IMR-90 (cell line): ENCODE measurements at regions not wholly inside any gene's neighbourhood (a gene's known extent, or its start where the extent isn't known, plus 50 kb on each side); places are given as distances from the start of the nearest gene placed in this dataset.

Experiments
- ATAC-seq: fragments of 200-7000 bp; cut with Tn5 transposase; 2 replicates; pipeline ENCODE4 v1.9.1; 2020; ENCODE audit warnings: low read depth, mild to moderate bottlenecking, moderate library complexity
- BruUV-seq: library from RNA; stranded (reverse); fragments of 400-500 nt; replicated peaks from 2 replicates; lab custom pipeline; 2021; lab: Mats Ljungman, UMichigan
- CTCF ChIA-PET: fragments of 300-600 bp; formaldehyde crosslinking; extraction: SDS; loops from one replicate; lab custom pipeline; 2021; ENCODE audit warnings: antibody characterized with exemption; lab: Yijun Ruan, JAX
- POLR2A ChIA-PET: fragments of 300-600 bp; sonication (Branson Sonifier 250); formaldehyde crosslinking; loops from one replicate; lab custom pipeline; 2022; ENCODE audit warnings: antibody characterized with exemption; ENCODE audit not compliant: unreplicated experiment; lab: Charles Lee
- DNase-seq: peaks from one replicate; pipeline ENCODE4 v3.0.0; 2013
- H2AFZ ChIP-seq: replicated peaks from 2 replicates; pipeline ENCODE3; 2013; ENCODE audit warnings: low read length, mild to moderate bottlenecking; ENCODE audit not compliant: poor library complexity
- H2AK5ac ChIP-seq: 2 replicates; pipeline ENCODE4 v1.6.1; 2013; ENCODE audit warnings: low read depth, low read length, inconsistent platforms
- H2AK9ac ChIP-seq: replicated peaks from 2 replicates; pipeline ENCODE3; 2013; ENCODE audit warnings: mild to moderate bottlenecking, low read depth, low read length, moderate library complexity; ENCODE audit not compliant: poor library complexity
- H2BK120ac ChIP-seq: 2 replicates; pipeline ENCODE4 v1.6.1; 2013; ENCODE audit warnings: low read depth, low read length, inconsistent platforms
- H2BK15ac ChIP-seq: 3 replicates; pipeline ENCODE4 v1.6.1; 2013; ENCODE audit warnings: low read depth, low read length, inconsistent platforms
- H2BK20ac ChIP-seq: 2 replicates; pipeline ENCODE4 v1.6.1; 2013; ENCODE audit warnings: low read depth, mild to moderate bottlenecking, inconsistent platforms, low read length, moderate library complexity
- H2BK5ac ChIP-seq: 2 replicates; pipeline ENCODE4 v1.6.1; 2013; ENCODE audit warnings: mild to moderate bottlenecking, low read depth, low read length, inconsistent platforms; ENCODE audit not compliant: poor library complexity, severe bottlenecking
- H3K14ac ChIP-seq: replicated peaks from 2 replicates; pipeline ENCODE4 v1.6.1; 2013; ENCODE audit warnings: low read depth, low read length, inconsistent platforms
- H3K18ac ChIP-seq: 2 replicates; pipeline ENCODE4 v1.6.1; 2013; ENCODE audit warnings: low read depth, low read length, control low read depth
- H3K23ac ChIP-seq: 2 replicates; pipeline ENCODE4 v1.6.1; 2013; ENCODE audit warnings: low read depth, low read length, inconsistent platforms
- H3K27ac ChIP-seq: 2 replicates; pipeline ENCODE4 v1.5.1; 2013; ENCODE audit warnings: mild to moderate bottlenecking, control low read depth, low read length; ENCODE audit not compliant: insufficient read depth
- H3K27me3 ChIP-seq: 2 replicates; pipeline ENCODE4 v1.6.1; 2013; ENCODE audit warnings: low read length; ENCODE audit not compliant: control insufficient read depth, insufficient read depth
- H3K36me3 ChIP-seq: 2 replicates; pipeline ENCODE4 v1.6.1; 2013; ENCODE audit warnings: low read length, mixed read lengths; ENCODE audit not compliant: control insufficient read depth, insufficient read depth
- H3K4ac ChIP-seq: 2 replicates; pipeline ENCODE4 v1.6.1; 2013; ENCODE audit warnings: low read depth, low read length, inconsistent platforms
- H3K4me1 ChIP-seq: 2 replicates; pipeline ENCODE4 v1.6.1; 2013; ENCODE audit warnings: low read length, mixed read lengths; ENCODE audit not compliant: control insufficient read depth, insufficient read depth
- H3K4me2 ChIP-seq: 2 replicates; pipeline ENCODE4 v1.6.1; 2013; ENCODE audit warnings: low read depth, mild to moderate bottlenecking, control low read depth, low read length, moderate library complexity
- H3K4me3 ChIP-seq: 2 replicates; pipeline ENCODE4 v1.5.1; 2013; ENCODE audit warnings: low read depth, mild to moderate bottlenecking, control low read depth, low read length, moderate library complexity; ENCODE audit not compliant: insufficient read depth
- H3K56ac ChIP-seq: 2 replicates; pipeline ENCODE4 v1.6.1; 2013; ENCODE audit warnings: low read length, inconsistent platforms; ENCODE audit not compliant: insufficient read depth; ENCODE audit errors: extremely low read depth
- H3K79me1 ChIP-seq, 2 experiments: 2 replicates each; pipeline ENCODE4 v1.6.1; 2013; ENCODE audit warnings: low read length in 2 of 2, inconsistent platforms in 1 of 2, low read depth in 1 of 2
- H3K9ac ChIP-seq: 2 replicates; pipeline ENCODE4 v1.6.1; 2013; ENCODE audit warnings: low read depth, low read length, control low read depth
- H3K9me1 ChIP-seq: 2 replicates; pipeline ENCODE4 v1.6.1; 2013; ENCODE audit warnings: low read length, inconsistent platforms; ENCODE audit not compliant: insufficient read depth
- H3K9me3 ChIP-seq: 2 replicates; pipeline ENCODE4 v1.6.1; 2013; ENCODE audit warnings: low read length; ENCODE audit not compliant: control insufficient read depth, insufficient read depth
- H4K20me1 ChIP-seq: 2 replicates; pipeline ENCODE4 v1.6.1; 2013; ENCODE audit warnings: low read length, inconsistent platforms; ENCODE audit not compliant: insufficient read depth
- H4K5ac ChIP-seq: 2 replicates; pipeline ENCODE4 v1.6.1; 2013; ENCODE audit warnings: mild to moderate bottlenecking, low read depth, low read length, control low read depth
- H4K8ac ChIP-seq, 2 experiments: 2 replicates each; pipeline ENCODE4 v1.6.1; 2013; ENCODE audit warnings: low read depth in 2 of 2, low read length in 2 of 2, control low read depth in 1 of 2, inconsistent platforms in 1 of 2
- H4K91ac ChIP-seq: 2 replicates; pipeline ENCODE4 v1.6.1; 2013; ENCODE audit warnings: low read depth, low read length, inconsistent platforms; ENCODE audit not compliant: insufficient read depth
- BHLHE40 ChIP-seq: fragments of 150-350 bp; IDR thresholded peaks from 2 replicates; pipeline ENCODE4 v1.6.1; 2016; ENCODE audit warnings: mild to moderate bottlenecking, low read depth, low read length
- CHD1 ChIP-seq: IDR thresholded peaks from 2 replicates; pipeline ENCODE4 v1.6.1; 2012; ENCODE audit warnings: low read depth, low read length, improper control_type of control experiment
- FOS ChIP-seq: fragments of 150-350 bp; IDR thresholded peaks from 2 replicates; pipeline ENCODE4 v1.6.1; 2016; ENCODE audit warnings: low read depth, low read length
- MAZ ChIP-seq: IDR thresholded peaks from 2 replicates; pipeline ENCODE4 v1.6.1; 2012; ENCODE audit warnings: low read depth, mild to moderate bottlenecking, low read length, improper control_type of control experiment, moderate library complexity, borderline replicate concordance
- MXI1 ChIP-seq: IDR thresholded peaks from 2 replicates; pipeline ENCODE4 v1.6.1; 2012; ENCODE audit warnings: low read depth, mild to moderate bottlenecking, low read length, moderate library complexity, borderline replicate concordance
- POLR2A ChIP-seq: IDR thresholded peaks from 2 replicates; pipeline ENCODE4 v1.6.1; 2012; ENCODE audit warnings: mild to moderate bottlenecking, low read depth, low read length
- RAD21 ChIP-seq: IDR thresholded peaks from 2 replicates; pipeline ENCODE4 v1.6.1; 2012; ENCODE audit warnings: low read length, improper control_type of control experiment
- RFX5 ChIP-seq: IDR thresholded peaks from 2 replicates; pipeline ENCODE4 v1.8.0; 2012; ENCODE audit warnings: low read depth, mild to moderate bottlenecking, low read length, moderate library complexity
- SMC3 ChIP-seq: fragments of 150-350 bp; IDR thresholded peaks from 2 replicates; pipeline ENCODE4 v1.6.1; 2016; ENCODE audit warnings: low read depth, mild to moderate bottlenecking, antibody characterized with exemption, low read length, moderate library complexity
- USF2 ChIP-seq: fragments of 150-350 bp; IDR thresholded peaks from 2 replicates; pipeline ENCODE4 v1.6.1; 2017; ENCODE audit warnings: mild to moderate bottlenecking, antibody characterized with exemption, low read length, low read depth
- WGBS, 2 experiments: methylation state at CpG; one replicate each; pipeline versions ENCODE4 v1.1.5 to v1.1.7; 2013; ENCODE audit warnings: missing lambda C conversion rate in 2 of 2; ENCODE audit not compliant: insufficient read length in 1 of 2; ENCODE audit errors: extremely low coverage in 2 of 2; 5-methylcytosine and 5-hydroxymethylcytosine counted together
- dilution Hi-C: fragments of 300-500 bp; cut with HindIII; formaldehyde crosslinking; loops from one replicate; pipeline ENCODE4 v1.14.3; 2018; ENCODE audit warnings: low sequenced_read_pairs; ENCODE audit not compliant: unreplicated experiment
- in situ Hi-C: fragments of 300-500 bp; cut with MboI; formaldehyde crosslinking; loops from 3 replicates; pipeline ENCODE4 v1.14.3; 2019; ENCODE audit warnings: low sequenced_read_pairs, inconsistent platforms, mixed read lengths
- intact Hi-C: fragments of 100-400 bp; cut with micrococcal nuclease; formaldehyde crosslinking; loops from 2 replicates; pipeline ENCODE4 v1.10.0; 2022
- TF ChIP-seq, protein P1 (sequence below): fragments of 150-350 bp; IDR thresholded peaks from 2 replicates; pipeline ENCODE4 v1.6.1; 2016; ENCODE audit warnings: low read depth, mild to moderate bottlenecking, low read length, moderate library complexity, borderline replicate concordance
- TF ChIP-seq, protein P2 (sequence below): conservative IDR thresholded peaks from 2 replicates; pipeline ENCODE4 v1.5.1; 2012; ENCODE audit warnings: mild to moderate bottlenecking, low read depth, low read length, improper control_type of control experiment

DNA sequence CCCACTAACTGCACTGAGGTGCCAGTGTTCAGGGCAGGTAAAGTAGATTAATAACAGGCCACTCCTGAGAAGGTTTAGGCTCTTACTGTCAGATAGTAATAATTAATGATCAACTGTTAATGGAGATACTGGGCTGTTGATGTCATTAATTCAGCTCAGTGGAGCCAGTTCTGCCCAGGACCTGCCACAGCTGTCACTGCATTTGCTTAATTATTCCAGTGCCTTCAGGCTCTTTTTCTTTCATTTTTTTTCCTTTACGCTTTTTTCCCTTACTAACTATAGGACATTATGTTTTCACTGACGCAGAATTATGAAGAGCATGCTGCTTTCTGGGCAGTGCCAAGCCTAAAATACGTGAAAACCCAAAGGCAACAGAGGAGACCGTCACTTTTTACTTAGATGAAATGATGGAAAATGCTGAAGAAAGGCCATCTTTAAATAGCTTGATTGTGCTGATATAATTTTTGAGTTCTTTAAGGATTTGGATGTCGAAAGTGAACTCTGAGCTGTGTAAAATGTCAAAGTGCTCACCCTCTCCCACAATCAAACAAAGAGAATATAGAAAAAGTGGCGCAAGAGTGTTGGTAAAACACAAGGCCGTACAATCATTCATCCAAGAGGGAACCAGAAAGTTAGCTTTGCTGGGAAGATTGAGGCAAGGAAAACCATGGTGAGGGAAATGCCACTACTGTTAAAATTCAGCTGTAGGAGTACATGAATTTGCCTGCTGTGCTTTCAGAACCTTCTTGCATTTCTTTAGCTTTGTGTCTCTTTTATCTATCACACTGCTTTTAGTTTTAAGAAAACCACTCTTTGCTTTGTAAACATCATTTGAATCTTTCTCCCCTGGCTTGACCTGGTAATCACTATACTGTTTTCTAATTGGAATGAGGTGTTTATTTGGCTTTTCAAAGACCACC is 192.0 kb upstream of the ZEB2 start:
- Histone ChIP-seq H2BK5ac (no peak overlapping the region), H4K5ac (peak overlapping the region; percentile 72; the same call in 1 of the 2 replicates), H4K8ac (peak overlapping the region in 1 of 2 experiments; percentile 23; a peak in 1 of 4 replicates), H3K4me2 (peak overlapping the region; percentile 40), H2AFZ (no peak overlapping the region), H2AK9ac (no peak overlapping the region), H2BK20ac (peak overlapping the region; percentile 31; the same call in 1 of the 2 replicates), H2BK120ac (peak overlapping the region; percentile 28), H3K4me3 (no peak overlapping the region), H3K36me3 (no peaks in the 10 kb centered on the region), H3K79me1 (no peaks in the 10 kb centered on the region), H4K20me1 (no peaks in the 10 kb centered on the region), H3K14ac (no peak overlapping the region), H3K9me3 (no peaks in the 10 kb centered on the region), H2AK5ac (no peak overlapping the region), H3K18ac (peak overlapping the region; percentile 85), H3K4me1 (peaks cover 4% of the 10 kb centered on the region), H3K9ac (no peak overlapping the region), H3K27me3 (no peaks in the 10 kb centered on the region), H3K23ac (no peak overlapping the region), H4K91ac (no peak overlapping the region), H3K56ac (no peak overlapping the region), H3K9me1 (no peaks in the 10 kb centered on the region), H3K4ac (no peak overlapping the region), H3K27ac (peak overlapping the region; percentile 55; the same call in 1 of the 2 replicates), H2BK15ac (0 out of 3 replicates have a peak overlapping the region, but pooled peaks have one; percentile 14)
- CTCF ChIA-PET: interaction anchor here (0.6 to 1.1 kb wide), 2 partner anchors 119 to 1536 kb away, joined by 3 to 4 read pairs; no protein-coding TSS in a partner anchor
- BruUV-seq: no TSS peak
- WGBS, 2 experiments: 100% methylated on average over 2 of the region's 7 CpGs; no CpG with 5 or more reads in 1 of the 2 experiments
- in situ Hi-C loops (no loop called here), dilution Hi-C loops (no loop called here), intact Hi-C loops (no loop called here)
- TF ChIP-seq MXI1 (no peak), MAZ (no peak), POLR2A (no peak), FOS (no peak), RFX5 (no peak), RAD21 (no peak), SMC3 (no peak), BHLHE40 (no peak), CHD1 (no peak), USF2 (no peak)
- TF ChIP-seq, protein P1, sequence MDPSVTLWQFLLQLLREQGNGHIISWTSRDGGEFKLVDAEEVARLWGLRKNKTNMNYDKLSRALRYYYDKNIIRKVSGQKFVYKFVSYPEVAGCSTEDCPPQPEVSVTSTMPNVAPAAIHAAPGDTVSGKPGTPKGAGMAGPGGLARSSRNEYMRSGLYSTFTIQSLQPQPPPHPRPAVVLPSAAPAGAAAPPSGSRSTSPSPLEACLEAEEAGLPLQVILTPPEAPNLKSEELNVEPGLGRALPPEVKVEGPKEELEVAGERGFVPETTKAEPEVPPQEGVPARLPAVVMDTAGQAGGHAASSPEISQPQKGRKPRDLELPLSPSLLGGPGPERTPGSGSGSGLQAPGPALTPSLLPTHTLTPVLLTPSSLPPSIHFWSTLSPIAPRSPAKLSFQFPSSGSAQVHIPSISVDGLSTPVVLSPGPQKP: no peak
- TF ChIP-seq, protein P2, sequence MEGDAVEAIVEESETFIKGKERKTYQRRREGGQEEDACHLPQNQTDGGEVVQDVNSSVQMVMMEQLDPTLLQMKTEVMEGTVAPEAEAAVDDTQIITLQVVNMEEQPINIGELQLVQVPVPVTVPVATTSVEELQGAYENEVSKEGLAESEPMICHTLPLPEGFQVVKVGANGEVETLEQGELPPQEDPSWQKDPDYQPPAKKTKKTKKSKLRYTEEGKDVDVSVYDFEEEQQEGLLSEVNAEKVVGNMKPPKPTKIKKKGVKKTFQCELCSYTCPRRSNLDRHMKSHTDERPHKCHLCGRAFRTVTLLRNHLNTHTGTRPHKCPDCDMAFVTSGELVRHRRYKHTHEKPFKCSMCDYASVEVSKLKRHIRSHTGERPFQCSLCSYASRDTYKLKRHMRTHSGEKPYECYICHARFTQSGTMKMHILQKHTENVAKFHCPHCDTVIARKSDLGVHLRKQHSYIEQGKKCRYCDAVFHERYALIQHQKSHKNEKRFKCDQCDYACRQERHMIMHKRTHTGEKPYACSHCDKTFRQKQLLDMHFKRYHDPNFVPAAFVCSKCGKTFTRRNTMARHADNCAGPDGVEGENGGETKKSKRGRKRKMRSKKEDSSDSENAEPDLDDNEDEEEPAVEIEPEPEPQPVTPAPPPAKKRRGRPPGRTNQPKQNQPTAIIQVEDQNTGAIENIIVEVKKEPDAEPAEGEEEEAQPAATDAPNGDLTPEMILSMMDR: no peak
- ATAC-seq: peak; percentile 32
- no peak for DNase-seq
- POLR2A ChIA-PET: interaction anchor here (0.6 kb wide), 1 partner anchor 1271 kb away, joined by 7 read pairs; no protein-coding TSS in a partner anchor
